Activated T-cell treated with anti-CD3 and anti-CD28 coated beads, Interleukin-2, amount 50 U/mL, for 72 hours (primary cell): ENCODE measurements at regions not wholly inside any gene's neighbourhood (a gene's known extent, or its start where the extent isn't known, plus 50 kb on each side); places are given as distances from the start of the nearest gene placed in this dataset.

Experiments
- ATAC-seq, 2 donors: fragments of 150-1000 bp; cut with Tn5 transposase; replicated peaks in 1 of 2; 2 replicates each; pipeline ENCODE4 v1.10.0; 2021; ENCODE audit warnings: moderate library complexity in 2 of 2, mild to moderate bottlenecking in 1 of 2
- DNase-seq, 2 donors: peaks; one replicate each; pipeline ENCODE4 v3.0.0; 2021 to 2022; ENCODE audit warnings: mixed read lengths in 1 of 2
- H3K27ac Mint-ChIP-seq: one replicate; pipeline ENCODE4 v1.8.0; 2022; ENCODE audit warnings: mild to moderate bottlenecking, moderate library complexity, mixed read lengths
- H3K27me3 Mint-ChIP-seq: one replicate; pipeline ENCODE4 v1.8.0; 2022; ENCODE audit warnings: low read depth, mixed read lengths
- H3K36me3 Mint-ChIP-seq, 2 donors: one replicate each; pipeline ENCODE4 v1.8.0; 2022; ENCODE audit warnings: mixed read lengths in 2 of 2, mild to moderate bottlenecking in 1 of 2; ENCODE audit not compliant: insufficient read depth in 2 of 2
- H3K4me1 Mint-ChIP-seq: one replicate; pipeline ENCODE4 v1.8.0; 2022; ENCODE audit warnings: low read depth, mixed read lengths
- H3K4me3 Mint-ChIP-seq, 2 donors: one replicate each; pipeline ENCODE4 v1.8.0; 2022; ENCODE audit warnings: mild to moderate bottlenecking in 2 of 2, mixed read lengths in 2 of 2, moderate library complexity in 2 of 2
- H3K9me3 Mint-ChIP-seq, 2 donors: one replicate each; pipeline ENCODE4 v1.8.0; 2022; ENCODE audit warnings: mixed read lengths in 2 of 2

- Mint-ChIP-seq H3K27me3 (no peaks in the 10 kb centered on the region), H3K4me3 (no peak overlapping the region), H3K9me3 (no peaks in the 10 kb centered on the region), H3K36me3 (no peaks in the 10 kb centered on the region), H3K27ac (no peak overlapping the region), H3K4me1 (no peaks in the 10 kb centered on the region)
- DNase-seq: no peak
- ATAC-seq: no peak
Observed at GRCh38 chr20:39233755-39234154, 271.6 kb downstream of the DHX35 start.

DNA sequence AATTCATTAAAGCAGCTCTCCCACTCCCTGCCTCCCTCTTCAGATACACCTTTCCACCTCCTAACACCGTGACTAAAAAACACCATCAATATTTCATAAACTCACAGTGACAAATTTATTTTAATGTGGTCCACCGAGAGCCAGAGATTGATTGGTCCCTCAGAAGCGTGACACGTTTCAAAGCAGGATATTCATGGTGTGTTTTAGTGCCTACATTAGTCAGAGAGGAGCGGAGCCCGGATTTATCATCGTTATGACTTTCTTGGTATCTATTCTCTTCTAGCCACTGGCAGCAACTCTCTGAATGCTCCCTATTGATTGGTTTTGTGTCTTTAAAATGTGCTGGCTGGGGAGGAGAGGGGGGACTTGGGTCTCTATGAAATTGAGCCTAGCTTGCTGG is 265.3 kb downstream of the DHX35 start:
- no peak for ATAC-seq
- Mint-ChIP-seq H3K4me1 (no peaks in the 10 kb centered on the region), H3K36me3 (no peaks in the 10 kb centered on the region), H3K27ac (no peak overlapping the region), H3K27me3 (no peaks in the 10 kb centered on the region), H3K4me3 (no peak overlapping the region), H3K9me3 (no peaks in the 10 kb centered on the region)
- DNase-seq: no peak

GRCh38 chr20:39225978-39226377 is 263.8 kb downstream of the DHX35 start:
- H3K27ac Mint-ChIP-seq: no peak overlapping the region
- H3K4me3 Mint-ChIP-seq: no peak overlapping the region
- no peaks in the 10 kb centered on the region for H3K36me3 Mint-ChIP-seq
- H3K27me3 Mint-ChIP-seq: no peaks in the 10 kb centered on the region
- no peaks in the 10 kb centered on the region for H3K4me1 Mint-ChIP-seq
- DNase-seq: no peak
- H3K9me3 Mint-ChIP-seq: no peaks in the 10 kb centered on the region
- no peak for ATAC-seq

GRCh38 chr20:39225536-39225935 is 263.4 kb downstream of the DHX35 start:
- H3K4me1 Mint-ChIP-seq: no peaks in the 10 kb centered on the region
- peaks cover 4% of the 10 kb centered on the region for H3K27me3 Mint-ChIP-seq
- no peak for DNase-seq
- H3K27ac Mint-ChIP-seq: no peak overlapping the region
- no peaks in the 10 kb centered on the region for H3K36me3 Mint-ChIP-seq
- no peaks in the 10 kb centered on the region for H3K9me3 Mint-ChIP-seq
- no peak overlapping the region for H3K4me3 Mint-ChIP-seq
- ATAC-seq: no peak

DNA sequence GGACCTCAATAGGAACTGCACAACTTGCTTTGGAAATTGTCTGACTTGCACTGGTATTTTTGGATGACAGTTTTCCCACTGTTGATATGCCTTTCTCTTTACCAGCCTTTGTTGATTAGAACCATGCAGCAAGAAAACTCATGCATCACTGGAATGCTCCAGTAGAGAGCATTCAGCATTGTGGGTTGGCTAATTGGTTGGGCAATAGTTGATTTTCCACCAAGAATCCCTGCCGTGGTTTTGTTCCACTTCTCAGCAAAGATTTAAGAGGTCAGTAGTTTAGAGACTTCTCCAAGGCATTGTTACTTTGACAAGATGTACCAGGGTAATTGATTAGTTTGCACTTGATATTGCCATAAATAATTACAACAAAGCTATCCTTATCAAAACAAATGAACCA is 260.0 kb downstream of the DHX35 start:
- Mint-ChIP-seq H3K4me1 (no peaks in the 10 kb centered on the region), H3K36me3 (no peaks in the 10 kb centered on the region), H3K27me3 (peaks cover 7% of the 10 kb centered on the region), H3K4me3 (no peak overlapping the region), H3K27ac (no peak overlapping the region), H3K9me3 (no peaks in the 10 kb centered on the region)
- DNase-seq (no peak), ATAC-seq (no peak)

GRCh38 chr20:39216195-39216594 is 254.1 kb downstream of the DHX35 start:
- Mint-ChIP-seq H3K4me3 (no peak overlapping the region), H3K4me1 (no peaks in the 10 kb centered on the region), H3K27ac (no peak overlapping the region), H3K27me3 (peaks cover 7% of the 10 kb centered on the region), H3K9me3 (no peaks in the 10 kb centered on the region), H3K36me3 (no peaks in the 10 kb centered on the region)
- no peak for ATAC-seq
- no peak for DNase-seq

DNA sequence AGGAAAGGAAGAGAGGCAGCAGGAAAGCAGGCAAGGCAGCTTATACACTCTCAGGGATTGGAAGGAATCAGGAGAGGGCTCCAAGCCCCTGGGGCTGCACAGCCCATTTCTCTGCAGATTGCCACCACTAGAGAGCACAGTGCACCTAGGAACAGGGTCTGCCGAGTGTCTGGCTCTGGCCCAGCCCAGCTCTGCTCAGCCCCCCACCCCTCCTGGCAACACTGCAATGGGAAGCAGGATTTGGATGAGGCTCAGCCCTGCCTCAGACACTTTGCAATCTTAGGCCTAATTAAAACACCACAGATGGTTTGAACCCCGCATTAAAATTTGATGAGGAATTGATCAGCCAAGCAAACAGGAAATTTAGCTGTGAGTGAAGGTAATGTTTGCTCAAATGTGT is 252.7 kb downstream of the DHX35 start:
- Mint-ChIP-seq H3K4me3 (no peak overlapping the region), H3K9me3 (no peaks in the 10 kb centered on the region), H3K27me3 (no peaks in the 10 kb centered on the region), H3K4me1 (no peaks in the 10 kb centered on the region), H3K36me3 (no peaks in the 10 kb centered on the region), H3K27ac (no peak overlapping the region)
- DNase-seq (no peak), ATAC-seq (no peak)

DNA sequence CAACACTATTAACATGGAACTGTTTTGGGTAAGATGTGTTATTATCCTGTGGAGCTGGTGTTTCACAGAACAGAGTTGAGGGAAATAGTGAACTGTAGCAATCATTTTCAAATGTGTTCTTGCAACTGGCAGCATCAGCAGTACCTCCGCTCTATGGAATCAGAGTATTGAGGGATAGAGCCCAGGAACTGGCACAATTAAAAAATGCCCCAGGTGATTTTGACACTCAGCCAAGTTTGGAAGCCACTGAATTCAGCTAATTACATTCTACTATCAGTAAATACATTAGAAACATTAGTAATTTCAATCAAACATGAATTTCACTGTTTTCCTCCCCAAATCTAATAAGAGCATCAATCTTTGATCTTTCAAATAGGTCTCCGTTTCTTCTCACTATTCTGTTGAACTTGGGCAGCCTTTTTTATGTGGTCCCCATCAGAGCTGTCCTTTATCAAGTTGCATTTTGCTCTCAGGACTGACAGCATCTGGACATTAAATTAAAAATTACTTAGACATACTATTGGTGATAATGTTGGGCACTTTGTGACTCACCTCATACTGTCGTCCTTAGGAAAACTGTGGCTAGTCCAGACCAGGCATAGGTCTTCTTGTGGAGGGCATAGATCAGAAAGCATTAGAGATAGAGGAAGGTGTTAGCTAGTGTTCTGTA is 251.5 kb downstream of the DHX35 start:
- H3K27ac Mint-ChIP-seq: no peak overlapping the region
- H3K4me3 Mint-ChIP-seq: no peak overlapping the region
- no peaks in the 10 kb centered on the region for H3K36me3 Mint-ChIP-seq
- no peaks in the 10 kb centered on the region for H3K4me1 Mint-ChIP-seq
- DNase-seq (no peak), ATAC-seq (no peak)
- no peaks in the 10 kb centered on the region for H3K27me3 Mint-ChIP-seq
- H3K9me3 Mint-ChIP-seq: no peaks in the 10 kb centered on the region

DNA sequence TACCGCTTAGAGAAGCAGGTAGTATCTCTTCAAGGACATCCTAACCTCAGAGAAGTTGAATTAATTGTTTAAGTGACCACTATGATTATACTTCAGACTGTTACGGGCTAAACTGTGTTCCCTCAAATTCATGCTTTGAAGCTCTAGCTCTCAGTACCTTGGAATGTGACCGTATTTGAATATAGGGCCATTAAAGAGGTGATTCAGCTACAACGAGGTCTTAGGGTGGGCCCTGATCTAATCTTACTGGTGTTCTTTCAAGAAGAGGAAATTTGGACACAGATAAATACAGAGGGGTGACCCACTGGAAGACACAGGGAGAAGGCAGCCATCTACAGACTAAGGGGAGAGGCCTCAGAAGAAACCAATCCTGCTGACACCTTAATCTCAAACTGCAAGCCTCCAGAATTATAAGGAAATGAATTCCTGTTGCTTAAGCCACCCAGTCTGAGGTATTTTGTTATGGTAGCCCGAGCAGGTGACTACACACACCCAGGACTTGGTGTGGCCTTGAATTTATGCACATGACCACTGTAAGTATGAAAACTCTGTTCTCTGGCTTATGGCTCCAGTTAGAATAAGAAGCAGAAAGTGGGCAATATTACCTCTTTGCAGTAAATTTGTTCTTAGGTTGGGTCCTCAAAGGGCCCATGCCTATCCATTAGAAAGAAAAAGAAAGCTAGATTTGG is 249.1 kb downstream of the DHX35 start:
- no peaks in the 10 kb centered on the region for H3K36me3 Mint-ChIP-seq
- no peak for ATAC-seq
- no peaks in the 10 kb centered on the region for H3K4me1 Mint-ChIP-seq
- H3K4me3 Mint-ChIP-seq: no peak overlapping the region
- no peak for DNase-seq
- H3K9me3 Mint-ChIP-seq: no peaks in the 10 kb centered on the region
- no peak overlapping the region for H3K27ac Mint-ChIP-seq
- H3K27me3 Mint-ChIP-seq: no peaks in the 10 kb centered on the region

- Mint-ChIP-seq H3K4me1 (no peaks in the 10 kb centered on the region), H3K27me3 (no peaks in the 10 kb centered on the region), H3K4me3 (no peak overlapping the region), H3K27ac (no peak overlapping the region), H3K9me3 (no peaks in the 10 kb centered on the region), H3K36me3 (no peaks in the 10 kb centered on the region)
- ATAC-seq (no peak), DNase-seq (no peak)
Observed at GRCh38 chr20:39210341-39211036, 248.3 kb downstream of the DHX35 start.

DNA sequence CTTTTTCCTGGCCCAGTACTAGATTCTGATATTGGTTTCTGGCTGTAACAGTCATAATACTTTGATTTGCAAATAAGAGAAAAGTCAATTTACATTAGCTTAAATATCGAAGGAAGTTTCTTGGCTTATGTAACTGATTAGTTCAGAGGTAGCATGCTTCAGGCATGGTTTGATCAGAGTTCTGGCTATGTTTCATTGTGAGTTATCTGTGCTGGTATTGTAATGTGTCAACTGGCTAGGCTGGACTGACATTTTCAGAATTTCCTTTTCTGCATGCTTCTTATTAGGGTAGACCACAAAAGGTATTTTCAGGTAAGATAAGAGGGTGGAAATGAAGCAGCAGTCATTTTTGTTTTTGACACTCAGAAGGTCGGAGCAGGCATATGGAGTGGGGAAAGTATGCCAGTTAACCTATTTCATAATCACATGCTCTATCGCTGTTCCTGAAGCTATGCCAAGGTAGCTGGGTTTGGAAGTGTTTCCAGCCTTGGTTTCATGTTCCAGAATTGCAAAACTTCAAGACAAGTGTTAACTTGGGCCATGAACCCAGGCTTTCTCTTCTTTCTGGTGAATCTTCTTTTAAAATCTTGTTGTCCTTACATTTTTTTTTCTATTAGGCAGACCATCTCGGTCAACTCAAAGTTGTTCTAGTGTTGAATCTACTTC is 244.9 kb downstream of the DHX35 start:
- no peak overlapping the region for H3K4me3 Mint-ChIP-seq
- H3K4me1 Mint-ChIP-seq: no peaks in the 10 kb centered on the region
- H3K27ac Mint-ChIP-seq: no peak overlapping the region
- H3K27me3 Mint-ChIP-seq: no peaks in the 10 kb centered on the region
- H3K9me3 Mint-ChIP-seq: peaks cover 0 to 2% of the 10 kb centered on the region in 2 donors
- ATAC-seq: no peak
- no peaks in the 10 kb centered on the region for H3K36me3 Mint-ChIP-seq
- DNase-seq: no peak

- H3K9me3 Mint-ChIP-seq: peaks cover 2 to 5% of the 10 kb centered on the region in 2 donors
- DNase-seq (no peak), ATAC-seq (no peak)
- H3K4me1 Mint-ChIP-seq: no peaks in the 10 kb centered on the region
- H3K4me3 Mint-ChIP-seq: no peak overlapping the region
- H3K27ac Mint-ChIP-seq: no peak overlapping the region
- H3K36me3 Mint-ChIP-seq: no peaks in the 10 kb centered on the region
- H3K27me3 Mint-ChIP-seq: peaks cover 19% of the 10 kb centered on the region
Observed at GRCh38 chr20:39195582-39196021, 233.5 kb downstream of the DHX35 start.
